ENCODE measurements at regions not wholly inside any gene's neighbourhood (a gene's known extent, or its start where the extent isn't known, plus 50 kb on each side); places are given as distances from the start of the nearest gene placed in this dataset.

DNA sequence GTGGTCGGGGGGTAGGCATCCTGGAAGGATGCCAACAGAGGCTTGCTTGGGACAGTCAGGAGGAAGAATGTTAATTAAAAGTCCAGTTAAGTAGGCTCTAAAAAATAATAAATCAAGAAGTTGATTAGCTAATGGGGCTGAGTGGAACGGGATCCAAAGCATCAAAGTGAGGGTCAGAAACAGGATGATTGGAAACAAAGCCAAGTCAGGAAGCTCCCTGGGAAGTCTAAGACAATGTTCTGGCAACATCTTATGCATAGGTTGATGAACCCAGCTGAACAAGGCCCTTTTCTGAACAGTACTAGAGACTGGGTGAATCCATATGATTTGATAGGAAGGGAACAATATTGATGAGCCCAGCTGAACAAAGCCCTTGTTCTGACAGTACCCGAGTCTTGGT is 50.2 kb upstream of the STARD4 start:
- Mint-ChIP-seq H3K27ac (no peak overlapping the region), H3K27me3 (no peaks in the 10 kb centered on the region), H3K9me3 (peaks cover 6 to 11% of the 10 kb centered on the region in 2 donors), H3K4me3 (no peak overlapping the region), H3K4me1 (no peaks in the 10 kb centered on the region)
- no peak for ATAC-seq
- DNase-seq, result no peak
